GM21737 (cell line): ENCODE measurements at regions not wholly inside any gene's neighbourhood (a gene's known extent, or its start where the extent isn't known, plus 50 kb on each side); places are given as distances from the start of the nearest gene placed in this dataset.
"Not testable (repeated sequence)": the region's sequence is repeated elsewhere in the genome, so short reads cannot be mapped to it uniquely, and the experiment has no call there.

Experiments used
- ATAC-seq: cut with Tn5 transposase; IDR thresholded peaks from one replicate; pipeline ENCODE4 v1.9.1; 2021; ENCODE audit warnings: mild to moderate bottlenecking, moderate library complexity; ENCODE audit not compliant: unreplicated experiment

- ATAC-seq: no peak
Measured at GRCh38 chr5:54885636-54886035, 99.8 kb downstream of the ESM1 start.

GRCh38 chr5:54884195-54884536 is 101.2 kb downstream of the ESM1 start:
- no peak for ATAC-seq

- ATAC-seq: no peak
Measured at GRCh38 chr5:54883374-54884194, 101.8 kb downstream of the ESM1 start.

- ATAC-seq: no peak
Measured at GRCh38 chr5:54882841-54883240, 102.6 kb downstream of the ESM1 start.

GRCh38 chr5:54882101-54882500 is 103.3 kb downstream of the ESM1 start:
- no peak for ATAC-seq

- ATAC-seq: no peak
Measured at GRCh38 chr5:54881286-54882005, 103.9 kb downstream of the ESM1 start.

- no peak for ATAC-seq
Measured at GRCh38 chr5:54876976-54877375, 108.4 kb downstream of the ESM1 start.

- no peak for ATAC-seq
Measured at GRCh38 chr5:54876556-54876955, 108.8 kb downstream of the ESM1 start.

- ATAC-seq: no peak
Measured at GRCh38 chr5:54874337-54875021, 110.9 kb downstream of the ESM1 start.

- no peak for ATAC-seq
Measured at GRCh38 chr5:54873691-54874090, 111.7 kb downstream of the ESM1 start.

GRCh38 chr5:54872810-54873209 is 112.6 kb downstream of the ESM1 start:
- no peak for ATAC-seq

GRCh38 chr5:54870271-54870670 is 115.1 kb downstream of the ESM1 start:
- ATAC-seq: no peak

GRCh38 chr5:54869691-54870090 is 115.7 kb downstream of the ESM1 start:
- no peak for ATAC-seq

- ATAC-seq: no peak
Measured at GRCh38 chr5:54868511-54869483, 116.6 kb downstream of the ESM1 start.

GRCh38 chr5:54867310-54867944 is 118.0 kb downstream of the ESM1 start:
- ATAC-seq: no peak

- not testable (repeated sequence) for ATAC-seq
Measured at GRCh38 chr5:54864911-54865515, 120.4 kb downstream of the ESM1 start.

- ATAC-seq: no peak
Measured at GRCh38 chr5:54862036-54862435, 123.4 kb downstream of the ESM1 start.

GRCh38 chr5:54861212-54861894 is 124.0 kb downstream of the ESM1 start:
- ATAC-seq: no peak

GRCh38 chr5:54860321-54860720 is 125.1 kb downstream of the ESM1 start:
- no peak for ATAC-seq
